Kidney (tissue), 13 donors: ENCODE measurements at regions not wholly inside any gene's neighbourhood (a gene's known extent, or its start where the extent isn't known, plus 50 kb on each side); places are given as distances from the start of the nearest gene placed in this dataset.
A peak's percentile ranks its signal among the peaks of the same experiment; 100 is the strongest.

Source experiments
- DNase-seq, 5 donors: peaks; one replicate each; pipeline ENCODE4 v3.0.0-alpha.2; 2013 to 2020
- FAIRE-seq: peaks from 2 replicates; lab custom pipeline; 2012; peaks lifted over from hg19 to GRCh38; lab: Jason Lieb, UNC
- H3K27ac ChIP-seq, 2 donors: one replicate each; pipeline ENCODE4 v1.7.0; 2013; ENCODE audit warnings: low read depth in 2 of 2, low read length in 2 of 2, inconsistent platforms in 1 of 2
- H3K27me3 ChIP-seq: one replicate; pipeline ENCODE4 v1.7.1; 2013; ENCODE audit warnings: low read length, inconsistent platforms; ENCODE audit not compliant: control insufficient read depth, insufficient read depth
- H3K36me3 ChIP-seq, 3 donors: one replicate each; pipeline versions ENCODE4 v1.7.0 to v1.7.1; 2013; ENCODE audit warnings: low read length in 3 of 3, control low read depth in 1 of 3, inconsistent platforms in 1 of 3; ENCODE audit not compliant: insufficient read depth in 3 of 3, control insufficient read depth in 2 of 3
- H3K4me1 ChIP-seq, 3 donors: one replicate each; pipeline versions ENCODE4 v1.7.0 to v1.7.1; 2013; ENCODE audit warnings: low read length in 3 of 3, inconsistent platforms in 1 of 3, low read depth in 1 of 3; ENCODE audit not compliant: control insufficient read depth in 2 of 3, insufficient read depth in 2 of 3
- H3K4me3 ChIP-seq, 3 donors: one replicate each; pipeline versions ENCODE4 v1.7.0 to v1.8.1; 2013; ENCODE audit warnings: low read length in 3 of 3, control low read depth in 1 of 3, inconsistent platforms in 1 of 3
- H3K9ac ChIP-seq, 3 donors: one replicate each; pipeline versions ENCODE4 v1.7.0 to v1.7.1; 2013; ENCODE audit warnings: low read length in 3 of 3, control low read depth in 1 of 3, inconsistent platforms in 1 of 3
- H3K9me3 ChIP-seq, 3 donors: one replicate each; pipeline versions ENCODE4 v1.7.0 to v1.7.1; 2013; ENCODE audit warnings: low read length in 3 of 3, control low read depth in 1 of 3, inconsistent platforms in 1 of 3; ENCODE audit not compliant: control insufficient read depth in 2 of 3, insufficient read depth in 1 of 3
- CTCF ChIP-seq: IDR thresholded peaks from 3 replicates; pipeline ENCODE4 v1.5.1; 2012; ENCODE audit warnings: mild to moderate bottlenecking, moderate library complexity, borderline replicate concordance; ENCODE audit not compliant: insufficient read depth; ENCODE audit errors: extremely low read depth
- intact Hi-C: fragments of 100-400 bp; cut with DNase I; formaldehyde crosslinking; loops from one replicate; pipeline ENCODE4 v1.11.1; 2022
- donor health status: control.
- donor health status: control.
- donor health status: control.
- donor health status: control.
- donor health status: control.
- donor health status: DM: yes; HTN: yes; CAD: no.
- donor health status: Normal renal cell carcinoma (clear cell type).

- Histone ChIP-seq H3K9ac (no peak overlapping the region), H3K4me3 (no peak overlapping the region), H3K27ac (no peak overlapping the region), H3K36me3 (no peaks in the 10 kb centered on the region), H3K9me3 (no peaks in the 10 kb centered on the region), H3K27me3 (no peaks in the 10 kb centered on the region), H3K4me1 (no peaks in the 10 kb centered on the region)
- peak in 1 of 5 donors; percentile 5 for DNase-seq
- no peak for FAIRE-seq
- intact Hi-C loops: loop anchor here (10.0 kb wide), 1 partner anchor 914 kb away; no protein-coding TSS in a partner anchor
- TF ChIP-seq CTCF: no peak
Observed at GRCh38 chr5:87770601-87771121, 357.9 kb upstream of the CCNH start.

GRCh38 chr5:87770016-87770570 is 357.4 kb upstream of the CCNH start:
- no peak overlapping the region for H3K9ac ChIP-seq
- no peaks in the 10 kb centered on the region for H3K36me3 ChIP-seq
- no peaks in the 10 kb centered on the region for H3K4me1 ChIP-seq
- intact Hi-C loops: loop anchor here (10.0 kb wide), 1 partner anchor 915 kb away; no protein-coding TSS in a partner anchor
- H3K9me3 ChIP-seq: no peaks in the 10 kb centered on the region
- H3K4me3 ChIP-seq: no peak overlapping the region
- TF ChIP-seq CTCF: no peak
- no peak overlapping the region for H3K27ac ChIP-seq
- FAIRE-seq (no peak), DNase-seq (no peak)
- H3K27me3 ChIP-seq: no peaks in the 10 kb centered on the region

DNA sequence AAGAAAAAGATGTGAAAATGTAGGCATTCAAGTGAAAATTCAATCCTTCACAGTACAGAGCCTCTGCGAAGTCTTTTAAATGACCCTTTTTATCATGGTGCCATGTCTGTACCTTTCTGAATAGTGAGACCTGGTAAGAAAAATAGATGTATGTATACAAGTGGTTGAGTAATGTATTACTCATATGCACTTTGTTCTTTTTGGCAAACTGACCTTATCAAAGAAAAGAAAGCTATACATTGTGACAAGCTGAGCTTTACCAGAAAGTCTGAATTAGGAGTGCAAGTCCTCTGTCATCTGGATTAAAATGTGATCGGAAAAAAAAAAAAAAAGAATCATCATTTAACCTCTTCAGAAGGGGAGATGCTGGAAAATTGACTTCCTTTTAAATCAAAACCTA is 356.4 kb upstream of the CCNH start:
- DNase-seq (no peak), FAIRE-seq (no peak)
- no peak overlapping the region for H3K4me3 ChIP-seq
- H3K9me3 ChIP-seq: no peaks in the 10 kb centered on the region
- H3K9ac ChIP-seq: no peak overlapping the region
- no peaks in the 10 kb centered on the region for H3K36me3 ChIP-seq
- intact Hi-C loops: no loop called here
- TF ChIP-seq CTCF: no peak
- H3K27ac ChIP-seq: no peak overlapping the region
- no peaks in the 10 kb centered on the region for H3K27me3 ChIP-seq
- H3K4me1 ChIP-seq: no peaks in the 10 kb centered on the region
